HK-2 (cell line): ENCODE measurements at regions not wholly inside any gene's neighbourhood (a gene's known extent, or its start where the extent isn't known, plus 50 kb on each side); places are given as distances from the start of the nearest gene placed in this dataset.
"Not testable (repeated sequence)": the region's sequence is repeated elsewhere in the genome, so short reads cannot be mapped to it uniquely, and the experiment has no call there.

Source experiments
- DNase-seq: peaks from one replicate; pipeline ENCODE4 v3.0.0-alpha.2; 2018; ENCODE audit not compliant: unreplicated experiment

DNA sequence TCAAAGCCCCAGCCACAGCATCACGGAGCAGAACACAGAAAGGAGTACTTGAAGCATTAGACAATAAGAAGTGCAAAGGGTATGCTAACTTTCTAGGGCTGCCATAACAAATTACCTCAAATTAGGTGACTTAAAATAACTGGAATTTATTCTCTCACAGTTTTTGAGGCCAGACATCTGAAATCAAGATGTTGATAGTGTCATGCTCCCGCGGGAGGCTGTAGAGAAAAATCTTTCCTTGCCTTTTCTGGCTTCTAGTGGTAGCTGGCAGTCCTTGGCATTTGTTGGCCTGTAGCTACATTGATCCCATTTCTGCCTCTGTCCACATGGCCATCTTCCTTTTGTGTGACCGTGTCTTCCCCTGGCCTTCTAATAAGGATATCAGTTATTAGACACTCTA, 51.9 kb upstream of the SPDL1 start:
- no peak for DNase-seq

DNA sequence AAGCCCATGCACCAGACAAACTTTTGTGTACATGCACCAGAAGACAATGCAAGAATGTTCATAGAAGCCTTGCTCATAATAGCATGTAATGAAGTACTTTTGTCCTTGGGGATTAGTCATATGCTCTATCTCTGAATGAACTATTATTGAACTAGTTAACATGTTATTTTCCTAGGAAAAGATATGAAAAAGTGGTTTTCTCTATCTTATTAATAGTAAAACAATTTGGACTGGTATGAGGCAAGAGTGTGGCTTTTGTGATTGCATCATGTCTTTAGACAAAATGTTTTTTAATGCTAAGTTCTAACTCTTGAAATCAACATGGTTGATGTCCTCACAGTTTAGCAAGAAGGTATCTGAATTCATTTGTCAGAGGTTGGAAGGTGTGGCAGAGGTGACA, 55.7 kb upstream of the SPDL1 start:
- no peak for DNase-seq

DNA sequence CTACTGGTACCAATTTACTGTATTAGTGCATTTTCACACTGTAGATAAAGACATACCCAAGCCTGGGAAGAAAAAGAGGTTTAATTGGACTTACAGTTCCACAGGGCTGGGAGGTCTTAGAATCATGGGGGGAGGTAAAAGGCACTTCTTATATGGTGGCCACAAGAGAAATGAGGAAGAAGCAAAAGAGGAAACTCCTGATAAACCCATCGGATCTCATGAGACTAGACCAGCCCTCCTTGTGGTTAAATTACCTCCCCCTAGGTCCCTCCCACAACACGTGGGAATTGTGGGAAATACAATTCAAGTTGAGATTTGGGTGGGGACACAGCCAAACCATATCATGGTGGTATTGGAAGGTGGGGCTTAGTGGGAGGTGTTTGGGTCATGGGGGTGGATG, 56.5 kb upstream of the SPDL1 start:
- DNase-seq = no peak

DNA sequence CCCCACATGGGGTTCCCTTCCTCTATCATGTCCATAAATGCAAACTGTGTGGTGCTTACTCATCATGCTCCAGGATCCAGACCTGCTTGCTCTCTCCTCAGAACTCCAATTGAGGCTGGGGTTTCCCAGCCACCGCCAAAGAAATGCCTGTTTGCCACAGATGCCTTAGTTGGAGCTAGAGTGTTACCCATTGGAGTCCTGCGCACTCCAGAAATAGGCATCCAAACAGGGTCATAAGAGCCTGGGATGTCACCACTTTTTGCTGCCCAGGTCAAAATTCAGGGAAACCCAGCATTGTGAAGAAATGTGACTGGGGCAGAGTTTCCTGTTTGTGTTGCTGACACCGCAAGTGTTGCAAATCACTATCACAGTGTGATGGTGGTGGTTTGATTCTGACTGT, 60.7 kb upstream of the SPDL1 start:
- DNase-seq = no peak

DNA sequence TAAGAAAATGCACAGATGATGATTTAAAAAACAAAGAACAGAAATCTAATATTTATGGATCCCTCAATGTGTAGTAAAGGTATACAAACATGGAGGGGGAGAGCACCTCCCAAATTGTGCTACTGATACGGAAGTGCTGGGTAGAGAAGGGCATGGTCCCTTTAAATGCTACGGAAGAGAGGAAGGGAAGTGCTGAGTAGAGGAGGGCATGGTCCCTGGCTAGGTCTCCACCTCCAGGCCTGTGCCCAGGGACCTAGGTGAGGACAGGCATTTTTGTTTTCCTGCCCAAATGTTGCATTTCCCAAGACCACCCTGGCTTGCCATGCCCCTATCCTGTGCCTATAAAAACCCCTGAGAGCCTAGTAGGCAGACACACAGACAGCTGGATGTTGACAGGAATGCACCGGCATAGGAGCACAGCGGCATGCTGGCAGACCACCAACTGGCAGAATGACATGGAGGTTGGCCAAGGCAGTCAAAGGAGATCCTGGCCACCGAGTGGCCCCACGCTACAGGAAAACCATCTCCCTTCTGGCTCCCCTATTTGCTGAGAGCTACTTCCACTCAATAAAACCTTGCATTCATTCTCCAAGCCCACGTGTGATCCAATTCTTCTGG, 62.1 kb upstream of the SPDL1 start:
- DNase-seq = no peak

DNA sequence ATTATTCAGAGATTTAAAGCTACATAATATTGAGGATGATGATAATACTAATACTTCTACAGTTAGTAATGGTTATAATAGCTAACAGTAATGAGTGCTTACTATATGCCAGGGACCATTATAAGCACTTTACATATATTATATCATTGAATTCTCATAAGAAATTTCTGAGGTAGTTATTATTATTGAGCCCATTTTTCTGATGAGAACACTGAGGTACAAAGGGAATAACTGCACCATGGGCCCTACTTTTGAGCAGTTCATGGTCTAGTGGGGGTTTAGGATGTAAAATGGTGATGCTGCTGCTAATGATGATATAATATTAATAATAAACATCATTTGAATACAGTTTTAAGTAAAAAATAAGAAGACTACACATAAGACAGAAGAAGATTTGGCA, 64.2 kb upstream of the SPDL1 start:
- DNase-seq = no peak

DNA sequence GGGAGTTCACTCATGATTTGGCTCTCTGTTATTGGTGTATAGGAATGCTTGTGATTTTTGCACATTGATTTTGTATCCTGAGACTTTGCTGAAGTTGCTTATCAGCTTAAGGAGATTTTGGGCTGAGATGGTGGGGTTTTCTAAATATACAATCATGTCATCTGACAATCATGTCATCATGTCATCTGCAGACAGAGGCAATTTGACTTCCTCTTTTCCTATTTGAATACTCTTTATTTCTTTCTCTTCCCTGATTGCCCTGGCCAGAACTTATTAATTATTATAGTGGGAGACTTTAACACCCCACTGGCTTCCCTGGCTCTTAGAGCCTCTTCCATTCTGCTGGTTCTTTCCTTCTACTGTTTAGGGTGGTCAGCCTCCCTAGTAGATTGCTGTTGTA, 64.8 kb upstream of the SPDL1 start:
- DNase-seq = not testable (repeated sequence)

DNA sequence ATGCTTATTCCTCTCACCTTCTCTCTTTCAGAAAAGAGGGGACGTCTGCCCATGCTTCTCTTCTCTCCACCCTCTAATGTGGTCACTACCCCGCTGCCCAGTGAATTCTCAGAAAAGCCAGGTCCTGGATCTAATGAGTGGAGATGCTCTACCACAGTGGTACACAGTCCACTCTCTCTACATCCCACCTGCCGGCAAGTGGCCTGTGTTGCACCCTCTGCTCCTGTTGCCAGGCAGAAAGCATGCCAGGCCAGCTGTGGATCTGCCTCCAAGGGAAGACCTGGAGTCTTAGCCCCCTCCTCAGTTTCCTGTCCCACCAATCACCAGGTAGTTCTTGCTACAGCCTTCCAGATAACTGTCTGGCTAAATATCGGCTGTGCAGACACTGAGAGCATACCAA, 71.2 kb upstream of the SPDL1 start:
- no peak for DNase-seq

DNA sequence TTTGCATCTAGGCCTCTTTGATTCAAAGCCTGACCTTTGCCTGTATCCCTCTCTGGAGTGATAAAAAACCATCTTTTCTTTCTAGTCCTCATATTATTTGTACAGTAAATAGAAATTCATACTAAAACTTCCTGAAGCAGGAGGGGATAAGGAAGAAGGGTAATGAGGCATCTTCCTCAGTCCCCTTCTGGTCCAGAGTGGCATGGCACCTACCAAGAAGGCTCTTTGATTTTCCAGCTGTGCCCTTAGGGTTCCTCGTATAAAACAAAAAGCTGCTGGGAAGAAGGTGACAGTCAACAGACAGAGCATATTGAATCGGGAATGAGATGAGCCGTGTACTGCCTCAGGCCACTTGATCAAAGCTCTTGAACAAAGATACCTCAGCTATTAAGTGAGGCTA, 71.9 kb upstream of the SPDL1 start:
- no peak for DNase-seq

DNA sequence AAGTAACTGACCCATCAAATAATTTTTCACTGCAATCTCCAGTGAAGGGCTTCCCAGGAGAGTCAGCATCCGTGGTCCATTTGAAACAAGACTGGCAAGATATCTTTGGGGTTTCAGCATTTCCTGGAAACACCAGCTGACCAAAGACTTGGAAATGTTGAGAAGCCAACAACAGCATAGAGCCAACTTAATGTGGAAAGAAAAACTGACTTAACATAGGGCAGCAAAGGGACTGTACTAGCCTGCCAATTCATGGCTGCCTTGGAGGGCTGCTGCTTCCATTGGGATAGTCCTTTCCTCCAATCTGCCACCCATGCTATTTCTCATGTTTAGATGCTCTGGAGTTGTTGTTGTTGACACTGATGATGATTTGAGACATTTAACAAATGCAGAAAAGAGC, 76.5 kb upstream of the SPDL1 start:
- DNase-seq = no peak

DNA sequence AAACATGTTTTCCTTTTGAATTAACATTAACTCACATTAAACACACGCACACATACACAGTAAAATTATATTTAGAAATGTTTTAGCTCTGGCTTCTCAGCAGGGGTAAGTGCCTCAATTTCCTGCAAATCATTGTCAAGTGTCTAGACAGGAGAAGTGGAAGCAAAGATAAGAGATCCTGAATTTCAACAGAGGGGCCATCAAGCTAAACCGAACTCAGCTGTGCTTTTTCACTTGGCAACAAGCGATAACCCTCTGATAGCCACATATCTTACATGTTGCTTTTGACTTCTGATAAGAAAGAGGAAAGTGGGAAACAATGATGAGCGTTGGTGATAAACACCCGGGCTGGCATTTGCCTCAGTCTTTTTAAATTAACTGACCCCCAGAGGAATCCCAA, 79.7 kb upstream of the SPDL1 start:
- DNase-seq = no peak

DNA sequence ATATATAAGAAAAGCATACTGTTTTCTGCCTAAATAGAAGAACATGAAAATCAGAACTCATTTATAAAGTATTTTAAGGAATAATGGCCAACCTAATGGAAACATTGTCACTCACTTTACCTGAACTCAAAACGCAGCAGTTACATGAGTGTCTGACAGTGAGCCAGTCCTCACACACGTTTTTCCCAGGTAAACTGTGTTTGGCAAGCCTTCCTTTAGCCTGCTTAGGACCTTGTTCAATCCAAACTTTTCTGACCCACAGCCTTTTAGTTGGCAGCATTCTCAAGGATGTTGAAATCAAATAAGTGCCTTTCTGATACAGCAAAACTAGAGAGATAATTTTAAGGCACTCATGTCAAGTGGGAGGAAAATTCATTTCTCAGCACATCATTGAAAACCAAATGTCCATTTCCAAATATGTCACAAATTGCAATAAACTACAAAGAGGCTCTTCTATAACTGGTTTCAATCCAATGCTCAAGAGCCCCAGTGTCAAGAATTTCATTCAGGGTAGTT, 83.5 kb upstream of the SPDL1 start:
- no peak for DNase-seq

DNA sequence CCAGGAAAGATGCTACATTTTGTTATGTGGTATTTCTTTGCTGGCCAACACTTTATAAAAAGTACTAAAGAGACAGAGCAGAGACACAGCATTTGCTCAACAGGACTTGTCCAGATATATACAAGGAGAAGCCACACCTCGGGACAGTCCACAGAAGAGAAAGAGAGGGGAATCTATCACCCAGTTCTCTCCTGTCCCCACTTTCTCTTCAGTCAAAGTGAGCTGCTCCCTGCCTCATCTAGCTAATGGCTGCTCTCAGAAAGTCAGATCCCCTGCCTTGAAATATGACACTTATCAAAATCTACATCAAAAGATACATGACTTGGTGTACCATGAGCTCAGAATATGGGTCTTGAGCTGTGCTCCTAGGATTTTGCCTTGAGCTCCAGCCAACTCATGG, 86.7 kb upstream of the SPDL1 start:
- DNase-seq = no peak

DNA sequence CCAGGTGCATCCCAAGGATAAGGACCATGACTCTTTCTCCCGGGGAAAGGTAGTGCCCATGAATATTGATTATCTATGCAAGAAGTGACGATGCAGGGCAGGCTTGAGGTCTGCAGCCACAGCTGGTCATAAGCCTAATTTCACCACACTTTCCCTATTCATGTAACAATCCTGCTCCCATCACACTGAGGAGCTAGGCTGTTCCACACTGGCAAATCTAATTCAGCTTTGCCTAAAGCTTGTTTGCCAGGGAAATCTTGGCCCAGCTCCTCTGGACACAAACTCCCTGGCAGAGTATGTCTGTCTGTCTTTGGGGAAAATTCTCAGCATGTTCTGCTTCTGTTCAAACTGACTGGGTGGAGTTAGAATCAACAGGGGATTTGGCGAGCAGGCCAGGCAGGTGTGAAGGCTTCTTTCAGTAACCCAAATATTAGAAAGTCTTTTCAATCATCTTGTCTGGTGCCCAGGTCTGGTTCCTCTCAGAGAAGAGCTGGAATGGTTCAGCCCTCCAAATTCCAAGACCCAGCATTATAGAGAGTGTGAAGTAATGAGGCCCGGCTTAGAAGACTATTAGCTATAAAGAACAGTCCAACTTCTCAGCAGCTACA, 88.5 kb upstream of the SPDL1 start:
- no peak for DNase-seq

DNA sequence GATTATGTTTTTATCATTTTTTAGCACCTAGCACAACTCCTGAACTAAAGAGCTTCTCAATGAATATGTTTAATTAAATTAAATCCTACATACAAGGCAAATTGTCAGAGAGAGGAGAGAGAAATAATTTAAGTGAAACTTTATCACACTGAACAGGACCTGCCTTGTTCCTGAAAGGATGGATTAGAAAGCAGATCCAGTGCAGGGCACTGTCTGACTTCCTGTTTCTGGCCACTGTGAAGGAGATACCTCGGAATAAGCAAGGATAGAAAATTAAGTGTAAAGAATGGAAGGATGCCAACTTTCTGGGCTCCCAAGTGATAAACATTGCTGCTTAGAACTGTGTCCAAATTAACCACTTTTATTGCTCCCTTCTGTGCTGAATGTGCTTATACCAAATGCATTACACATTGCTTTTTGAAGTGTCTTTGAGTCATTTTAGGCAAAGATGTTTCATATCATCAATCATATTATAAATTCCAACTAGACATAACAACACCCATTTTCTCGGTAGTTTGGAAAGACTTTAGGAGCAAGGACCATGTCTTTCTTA, 89.1 kb upstream of the SPDL1 start:
- DNase-seq = no peak

DNA sequence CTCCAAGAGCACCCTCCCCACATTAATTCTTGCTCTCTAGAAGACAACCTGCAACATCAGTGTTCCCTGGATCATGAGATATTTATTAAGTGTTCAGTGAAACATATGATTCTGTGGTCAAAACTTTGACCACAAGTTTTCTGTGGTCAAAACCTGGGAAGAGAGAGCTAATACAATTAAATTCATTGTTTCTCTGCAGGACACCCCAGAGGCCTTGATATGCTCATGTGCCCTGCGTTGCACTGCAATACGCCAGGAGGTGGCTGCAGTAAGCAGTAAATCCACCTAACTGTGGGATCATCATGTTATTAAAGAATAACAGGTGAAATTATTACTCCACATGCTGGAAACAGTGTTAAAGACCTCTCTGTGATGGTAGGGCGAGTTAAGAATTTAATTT, 109.3 kb upstream of the SPDL1 start:
- DNase-seq = no peak

DNA sequence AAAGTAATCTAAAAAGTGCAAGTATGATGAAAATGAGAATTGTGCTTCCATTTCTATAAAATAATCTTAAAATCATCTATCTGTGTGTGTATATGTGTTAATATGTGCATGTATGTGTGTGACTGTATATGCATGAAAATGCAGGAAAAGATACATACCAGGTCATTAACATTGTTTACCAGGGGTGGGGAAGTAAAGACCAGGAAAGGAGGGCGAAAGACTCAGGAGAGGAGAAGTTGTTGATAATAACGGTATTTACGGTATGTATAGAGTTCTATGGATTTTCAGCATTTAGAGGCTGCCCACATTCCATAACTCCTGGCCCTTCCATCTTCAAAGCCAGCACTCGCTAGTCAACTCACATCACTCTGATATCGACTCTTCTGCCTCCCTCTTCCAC, 111.0 kb upstream of the SPDL1 start:
- DNase-seq = no peak

DNA sequence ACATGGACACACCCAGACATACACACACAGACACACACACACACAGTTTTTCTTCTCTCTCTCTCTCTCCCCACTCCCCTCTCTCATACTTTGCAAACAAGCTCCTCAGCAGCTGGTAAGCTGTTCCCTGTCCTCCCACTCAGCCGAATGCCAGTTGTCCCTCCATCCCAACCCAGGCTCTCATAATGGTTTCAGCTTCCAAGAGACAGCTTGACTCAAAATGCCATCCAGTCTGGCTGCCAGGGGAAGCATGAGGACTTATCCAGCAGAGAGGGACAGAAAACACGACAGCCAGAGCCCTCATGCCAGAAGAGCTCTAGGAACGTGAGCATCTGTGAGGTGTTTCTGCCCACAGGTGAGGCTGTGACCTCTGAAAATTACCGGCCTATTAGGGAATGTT, 112.6 kb upstream of the SPDL1 start:
- no peak for DNase-seq

DNA sequence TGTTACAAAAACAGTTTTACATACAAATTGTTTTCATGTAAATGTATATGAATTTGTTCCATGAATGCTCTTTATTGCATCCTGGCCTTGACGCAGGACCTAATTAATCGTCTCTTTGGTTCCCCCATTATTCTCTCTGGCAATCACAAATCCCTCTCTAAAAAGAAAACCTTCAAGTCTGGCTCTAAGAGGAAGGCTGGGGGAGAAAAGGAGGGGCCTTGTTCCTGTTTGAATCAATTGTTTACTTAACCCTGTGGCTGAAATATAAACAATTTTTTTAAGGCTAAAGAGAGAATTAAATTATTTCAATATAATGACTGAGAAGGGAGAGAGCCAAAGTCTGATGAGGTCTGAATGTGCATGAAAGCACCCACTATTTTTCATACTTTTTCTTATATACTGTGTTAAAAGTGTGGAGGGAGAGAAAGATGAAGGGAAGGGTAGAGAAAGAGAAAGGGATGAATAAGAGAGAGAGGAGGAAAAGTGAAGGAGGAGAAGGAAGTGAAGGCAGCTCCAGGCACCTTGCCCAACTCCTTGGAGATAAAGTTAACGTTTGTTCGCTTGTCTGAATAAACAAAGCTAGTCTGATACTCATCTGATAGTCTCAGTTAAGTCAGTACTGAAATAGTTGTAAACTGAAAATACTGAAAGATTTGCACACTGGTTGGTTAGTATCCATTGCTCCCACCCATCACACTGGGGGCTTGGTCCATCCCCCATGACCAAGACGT, 116.4 kb upstream of the SPDL1 start:
- DNase-seq = no peak

DNA sequence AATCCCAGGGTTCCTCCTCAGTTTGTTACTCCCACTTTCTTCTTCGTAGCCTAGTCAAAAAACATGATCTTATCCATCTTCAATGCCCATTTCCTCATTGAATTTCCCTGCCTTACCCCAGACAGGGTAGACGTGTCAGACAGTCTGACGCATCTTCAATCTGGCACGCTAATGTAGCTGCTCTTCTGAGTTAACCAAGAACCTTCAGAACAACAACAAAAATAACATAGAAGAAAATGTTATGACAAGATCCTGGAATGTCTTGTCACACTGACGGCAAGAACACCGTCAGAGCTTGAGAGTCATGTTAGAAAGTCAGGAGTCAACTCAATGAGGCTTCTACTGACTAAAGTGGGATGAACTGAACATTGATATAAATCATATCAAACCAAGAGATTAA, 122.7 kb upstream of the SPDL1 start:
- DNase-seq = no peak

DNA sequence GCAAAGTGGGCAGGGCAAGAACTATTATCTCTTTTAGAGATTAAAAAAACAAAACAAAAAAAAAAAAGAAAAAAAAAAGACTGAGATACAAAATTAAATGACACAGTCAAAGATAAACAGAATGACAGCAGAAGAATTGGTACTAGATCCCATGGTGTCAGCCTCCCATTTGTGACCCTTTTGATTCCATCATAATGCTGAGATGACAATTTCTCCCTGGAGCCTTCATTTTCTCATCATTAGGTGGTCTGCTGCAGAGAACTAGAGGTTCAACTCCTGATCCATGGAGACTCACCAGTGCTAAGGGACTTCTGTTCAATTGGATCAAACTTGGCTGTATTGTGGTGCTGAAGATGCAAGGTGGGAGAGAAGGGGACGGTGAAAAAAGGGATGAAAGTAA, 123.5 kb upstream of the SPDL1 start:
- DNase-seq = no peak

DNA sequence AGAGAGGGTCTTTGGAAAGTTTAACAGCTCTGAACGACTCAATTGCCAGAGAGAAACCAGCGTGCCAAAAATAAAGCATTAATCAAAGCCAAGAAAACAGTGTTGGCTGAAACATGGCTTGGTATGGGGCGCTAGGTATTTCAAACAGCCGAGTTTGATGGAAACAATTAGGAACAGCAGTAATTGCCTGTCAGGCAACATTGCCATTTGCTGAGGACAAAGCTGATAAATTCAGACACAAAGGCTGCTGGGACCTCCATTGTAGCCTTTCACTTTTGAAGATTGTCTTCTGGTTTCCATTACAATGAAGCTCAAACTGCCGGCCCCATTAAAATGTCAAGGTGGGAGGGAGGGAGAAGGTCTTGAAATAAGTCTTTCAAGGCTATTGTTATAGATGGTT, 125.4 kb upstream of the SPDL1 start:
- no peak for DNase-seq

DNA sequence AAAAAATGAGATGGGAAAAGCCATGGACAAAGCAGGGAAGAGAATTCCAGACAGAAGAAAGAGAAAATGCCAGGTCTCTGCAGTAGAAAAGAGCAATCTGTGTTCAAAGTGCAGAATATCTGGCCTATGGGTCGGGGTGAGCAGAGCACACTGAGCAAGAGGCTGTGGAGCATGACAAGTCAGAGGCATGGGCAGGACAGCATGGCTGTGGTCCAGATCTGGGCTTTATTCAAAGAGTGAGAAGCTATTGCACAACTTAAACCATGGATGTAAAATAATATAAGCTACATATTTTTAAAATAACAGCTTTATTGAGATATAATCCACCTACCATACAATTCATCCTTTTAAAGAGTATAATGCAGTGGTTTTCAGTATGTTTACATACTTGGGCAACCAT, 133.1 kb upstream of the SPDL1 start:
- no peak for DNase-seq
